ENCODE measurements at regions not wholly inside any gene's neighbourhood (a gene's known extent, or its start where the extent isn't known, plus 50 kb on each side); places are given as distances from the start of the nearest gene placed in this dataset.

GRCh38 chr11:134893810-134894685 is 482.0 kb upstream of the B3GAT1 start:
- ChIA-PET CTCF (ENCODE audit: low intra/inter-chr PET ratio) (no interaction called here), POLR2A (no interaction called here)
- no peak for DNase-seq (ENCODE audit: extremely low read depth in 1 of 4, low spot score in 3 of 4)
- H2AFZ ChIP-seq (ENCODE audit: low read depth, low read length): no peak overlapping the region
- no peaks in the 10 kb centered on the region for H3K79me2 ChIP-seq (ENCODE audit: control insufficient read depth, insufficient read depth, low read length)
- H3K9ac ChIP-seq (ENCODE audit: insufficient read depth in 1 of 2, low read depth in 2 of 2, low read length in 2 of 2): no peak overlapping the region
- intact Hi-C loops (cut with micrococcal nuclease): no loop called here
- no peaks in the 10 kb centered on the region; a peak in 1 of 5 replicates for H3K27me3 ChIP-seq (ENCODE audit: control insufficient read depth in 2 of 2, insufficient read depth in 2 of 2, low read length in 2 of 2)
- H3K4me1 ChIP-seq (replicated peaks in 1 of 2; ENCODE audit: control insufficient read depth in 2 of 2, insufficient read depth in 2 of 2, low read length in 2 of 2): no peaks in the 10 kb centered on the region
- no peak overlapping the region for H3K4me3 ChIP-seq
- no peak for ATAC-seq
- no peaks in the 10 kb centered on the region for H4K20me1 ChIP-seq (replicated peaks; ENCODE audit: control insufficient read depth, insufficient read depth, low read length)
- in situ Hi-C loops (cut with MboI): no loop called here
- BruUV-seq (replicated peaks): no TSS peak
- no peak overlapping the region for H3K4me2 ChIP-seq (ENCODE audit: insufficient read depth, low read length)
- no peaks in the 10 kb centered on the region for H3K36me3 ChIP-seq (ENCODE audit: control insufficient read depth, insufficient read depth, low read length)
- no peaks in the 10 kb centered on the region for H3K9me3 ChIP-seq (replicated peaks; ENCODE audit: control insufficient read depth, insufficient read depth, low read depth, low read length)
- H3K27ac ChIP-seq (ENCODE audit: extremely low read depth, low read depth, low read length): no peak overlapping the region
- no peak for FAIRE-seq
- WGBS (ENCODE audit: insufficient coverage, low coverage, missing lambda C conversion rate): 0% methylated on average over 13 of the region's 13 CpGs
- H3K9me1 ChIP-seq (ENCODE audit: control insufficient read depth, insufficient read depth, low read length): no peaks in the 10 kb centered on the region
- no peak for TF ChIP-seq NR4A1 (CRISPR knock-in tag; IDR thresholded peaks at IDR 0.05)
- TF ChIP-seq NR4A1 (tag; IDR thresholded peaks at IDR 0.05): no peak
- TF ChIP-seq NCOA6 (IDR thresholded peaks at IDR 0.05): no peak
- TF ChIP-seq THRAP3 (IDR thresholded peaks at IDR 0.05; ENCODE audit: borderline replicate concordance): no peak
- no peak for TF ChIP-seq HDAC1 (IDR thresholded peaks at IDR 0.05)
- no peak for TF ChIP-seq ELK1 (CRISPR knock-in tag; IDR thresholded peaks at IDR 0.05)
- TF ChIP-seq CHAMP1 (IDR thresholded peaks at IDR 0.05): no peak
- no peak for TF ChIP-seq ZNF253 (CRISPR knock-in tag; conservative IDR thresholded peaks at IDR 0.05)
- no peak for TF ChIP-seq FOXP4 (CRISPR knock-in tag; IDR thresholded peaks at IDR 0.05; ENCODE audit: borderline replicate concordance)
- no peak for TF ChIP-seq ARID3A (IDR thresholded peaks at IDR 0.05; ENCODE audit: borderline replicate concordance, low read depth, low read length)
- TF ChIP-seq CREB5 (CRISPR knock-in tag; IDR thresholded peaks at IDR 0.05): no peak
- no peak for TF ChIP-seq ARNT (IDR thresholded peaks at IDR 0.05)
- TF ChIP-seq ZBTB1 (CRISPR knock-in tag; IDR thresholded peaks at IDR 0.05; ENCODE audit: borderline replicate concordance, low read depth): no peak
